ENCODE measurements at regions not wholly inside any gene's neighbourhood (a gene's known extent, or its start where the extent isn't known, plus 50 kb on each side); places are given as distances from the start of the nearest gene placed in this dataset.

DNA sequence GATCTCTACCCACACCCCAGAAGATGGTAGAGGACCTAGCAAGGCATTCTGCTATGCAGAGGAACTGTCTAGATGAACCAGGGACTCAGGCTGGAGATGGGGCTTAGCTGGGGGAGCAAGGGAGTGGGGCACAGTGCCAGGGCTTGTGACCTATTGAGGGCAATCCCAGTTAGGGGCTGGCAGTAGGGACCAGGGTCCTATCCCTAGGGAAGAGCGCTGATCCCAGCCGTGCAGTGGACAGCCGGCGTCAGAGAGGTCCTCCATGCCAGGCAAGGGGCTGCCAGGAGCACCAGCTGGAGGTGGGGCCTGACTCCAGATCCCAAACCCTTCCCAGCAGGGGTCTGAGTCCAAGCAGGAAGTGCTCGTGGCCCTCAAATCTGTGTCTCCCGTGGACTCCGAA is 52.7 kb upstream of the NEURL1B start:
- no peak for DNase-seq (ENCODE audit: low read depth)

DNA sequence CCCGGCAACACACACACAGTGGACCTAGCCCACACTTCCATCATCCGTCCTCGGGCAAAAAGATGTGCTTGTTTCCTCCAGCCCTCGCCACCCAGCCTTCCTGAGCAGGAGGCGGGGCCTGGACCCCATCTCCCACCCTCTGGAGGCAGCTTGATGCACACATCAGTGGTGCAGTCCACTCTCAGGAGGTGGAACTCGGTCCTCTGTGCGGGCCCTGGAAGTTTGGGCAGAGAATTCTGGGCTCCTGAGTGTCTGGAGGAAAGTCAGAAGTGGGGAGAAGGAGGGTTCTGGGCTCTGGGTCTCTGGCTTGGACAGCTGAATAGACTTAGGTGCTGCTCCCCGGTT is 54.0 kb upstream of the NEURL1B start:
- no peak for DNase-seq (ENCODE audit: low read depth)

GRCh38 chr5:172586125-172587060 is 54.7 kb upstream of the NEURL1B start:
- no peak for DNase-seq (ENCODE audit: low read depth)

DNA sequence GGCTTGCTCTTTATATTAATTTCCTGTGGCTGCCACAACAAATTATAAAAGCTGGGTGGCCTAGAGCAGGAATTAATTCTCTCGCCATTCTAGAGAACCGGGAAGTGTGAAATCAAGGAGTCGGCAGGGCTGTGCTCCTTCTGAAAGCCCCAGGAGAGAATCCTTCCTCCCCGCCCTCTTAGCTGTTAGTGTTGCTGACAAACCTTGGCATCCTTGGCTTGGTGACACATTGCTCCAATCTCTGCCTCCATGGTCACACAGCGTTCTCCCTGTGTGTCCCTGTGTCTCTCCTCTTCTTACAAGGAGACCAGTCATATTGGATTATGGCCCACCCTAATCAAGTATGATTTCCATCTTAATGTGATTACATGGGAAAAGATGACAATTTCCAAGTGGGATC is 55.9 kb upstream of the NEURL1B start:
- DNase-seq (ENCODE audit: low read depth), result no peak

- DNase-seq (ENCODE audit: low read depth), result no peak
Measured at GRCh38 chr5:172584638-172585037, 56.4 kb upstream of the NEURL1B start.

GRCh38 chr5:172583931-172584511 is 57.0 kb upstream of the NEURL1B start:
- no peak for DNase-seq (ENCODE audit: low read depth)

DNA sequence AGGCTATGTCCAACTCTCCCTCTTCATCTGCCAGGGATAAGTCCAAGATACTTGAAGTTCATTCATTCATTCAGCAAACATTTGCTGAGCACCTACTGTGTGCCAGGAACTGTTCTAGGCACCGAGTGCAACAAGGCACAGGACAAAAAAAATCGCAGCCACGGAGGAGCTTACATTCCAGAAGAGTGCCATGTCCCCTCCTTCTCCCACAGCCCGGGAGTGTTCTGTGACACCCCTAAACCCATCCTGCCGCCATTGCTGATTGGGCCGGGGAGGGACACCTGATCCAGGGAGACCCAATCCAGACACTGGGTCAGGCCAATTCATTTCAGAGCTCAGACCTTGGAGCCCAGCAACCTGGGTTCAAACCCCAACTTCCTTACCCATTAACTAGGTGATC is 58.1 kb upstream of the NEURL1B start:
- DNase-seq (ENCODE audit: low read depth), result no peak

DNA sequence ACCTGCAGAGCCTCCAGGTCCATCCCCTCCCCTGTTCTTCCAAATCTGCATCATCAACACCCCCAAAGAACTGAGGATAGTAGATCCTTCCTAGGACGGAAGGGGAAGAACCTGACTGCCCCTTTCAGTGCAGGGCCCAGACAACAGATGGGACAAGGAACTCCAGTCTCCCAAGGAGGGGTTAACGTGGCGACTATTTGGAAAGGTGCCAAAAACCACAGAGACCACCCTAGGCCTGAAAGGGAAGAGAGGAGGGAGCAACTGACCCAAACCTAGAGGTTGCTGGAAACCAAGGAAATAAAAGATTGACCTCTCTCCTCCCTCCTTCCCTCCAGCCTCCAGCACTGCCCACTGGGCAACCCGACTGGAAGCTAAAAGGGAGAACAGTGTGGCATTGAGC is 59.7 kb upstream of the NEURL1B start:
- DNase-seq (ENCODE audit: low read depth), result no peak

GRCh38 chr5:172579403-172579990 is 61.6 kb upstream of the NEURL1B start:
- no peak for DNase-seq (ENCODE audit: low read depth)

- DNase-seq (ENCODE audit: low read depth), result no peak
Measured at GRCh38 chr5:172577267-172577909, 63.7 kb upstream of the NEURL1B start.

GRCh38 chr5:172575816-172576545 is 65.1 kb upstream of the NEURL1B start:
- no peak for DNase-seq (ENCODE audit: low read depth)

- no peak for DNase-seq (ENCODE audit: low read depth)
Measured at GRCh38 chr5:172575416-172575815, 65.6 kb upstream of the NEURL1B start.

- no peak for DNase-seq (ENCODE audit: low read depth)
Measured at GRCh38 chr5:172574871-172575223, 66.2 kb upstream of the NEURL1B start.

DNA sequence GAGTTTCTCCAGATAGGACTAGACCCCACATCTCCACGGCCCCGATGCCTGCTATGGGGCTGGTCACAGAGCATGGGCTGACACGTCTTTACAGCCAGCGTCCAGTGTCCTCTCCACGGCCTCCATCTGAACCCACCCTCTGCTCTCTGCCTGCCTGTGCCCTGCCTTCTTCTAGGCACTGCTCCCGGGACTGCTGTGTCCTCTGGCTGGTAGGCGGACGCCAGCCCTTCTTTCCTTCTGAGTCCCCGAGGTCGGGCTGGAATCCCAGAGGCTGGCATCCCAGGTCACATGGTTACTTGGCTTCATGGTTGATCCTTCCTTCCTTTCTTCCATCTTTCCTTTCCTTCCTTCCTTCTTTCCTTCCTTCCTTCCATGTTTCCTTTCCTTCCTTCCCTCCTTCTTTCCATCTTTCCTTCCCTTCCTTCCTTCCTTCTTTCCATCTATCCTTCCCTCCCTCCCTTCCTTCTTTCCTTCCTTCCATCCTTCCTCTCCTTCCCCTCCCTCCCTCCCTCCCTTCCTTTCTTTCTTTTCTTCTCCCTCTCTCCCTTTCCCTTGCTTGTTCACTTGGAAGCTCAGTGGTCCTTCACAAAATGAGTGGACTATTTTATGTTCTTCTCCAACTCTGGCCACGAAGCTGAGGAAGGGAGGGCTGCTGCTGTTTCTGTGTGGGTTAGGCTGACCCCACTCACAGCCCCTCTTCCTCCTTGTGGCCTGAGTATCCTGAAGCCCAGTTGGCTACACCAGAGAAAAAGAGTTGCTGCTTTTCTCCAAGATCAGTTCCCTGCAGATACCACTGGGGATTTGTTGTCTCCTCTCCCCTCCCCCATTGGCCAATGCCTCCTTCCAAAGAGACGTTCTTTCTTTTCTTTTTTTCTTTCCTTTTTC is 66.8 kb upstream of the NEURL1B start:
- DNase-seq (ENCODE audit: low read depth), result no peak

GRCh38 chr5:172573120-172573882 is 67.8 kb upstream of the NEURL1B start:
- no peak for DNase-seq (ENCODE audit: low read depth)

- DNase-seq (ENCODE audit: low read depth), result no peak
Measured at GRCh38 chr5:172572440-172572839, 68.6 kb upstream of the NEURL1B start.

DNA sequence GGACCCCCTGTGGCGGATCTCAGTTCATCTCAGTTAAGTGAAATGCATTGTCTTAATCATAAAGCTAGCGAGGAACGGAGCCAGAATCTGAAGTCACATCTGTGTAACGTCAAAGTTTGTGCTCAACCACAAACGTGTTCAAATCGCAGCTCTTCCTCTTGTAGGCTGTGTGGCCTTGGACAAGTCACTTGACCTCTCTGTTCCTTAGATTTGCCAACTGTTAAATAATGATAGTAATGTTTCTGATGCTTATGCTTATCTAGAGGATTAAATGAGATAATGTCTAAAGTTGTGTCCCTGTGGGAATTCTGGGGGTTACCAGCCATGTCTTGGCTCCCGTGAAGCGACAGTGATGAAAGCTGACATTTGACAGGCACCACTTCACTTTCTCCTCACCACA is 69.2 kb upstream of the NEURL1B start:
- DNase-seq (ENCODE audit: low read depth), result no peak

DNA sequence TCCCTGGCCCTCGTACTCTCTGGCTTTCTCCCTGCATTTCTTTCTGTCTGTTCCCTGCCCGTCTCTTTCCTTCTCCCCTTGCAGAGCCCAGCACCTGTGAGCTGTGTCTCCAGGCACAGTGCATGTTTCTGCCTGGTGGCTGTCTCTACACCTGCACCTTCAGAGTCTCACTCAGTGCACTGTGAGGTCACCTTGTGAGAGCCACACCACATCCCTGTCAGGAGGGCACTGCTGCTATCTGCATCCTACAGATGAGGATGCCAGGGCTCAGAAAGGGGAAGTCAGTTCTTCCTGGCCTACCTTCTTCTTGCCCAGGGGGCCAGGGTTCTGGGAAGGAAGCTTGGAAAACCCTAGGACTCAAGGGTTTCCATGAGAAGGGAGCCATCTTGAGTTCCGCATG is 69.7 kb upstream of the NEURL1B start:
- DNase-seq (ENCODE audit: low read depth), result peak; percentile 8

DNA sequence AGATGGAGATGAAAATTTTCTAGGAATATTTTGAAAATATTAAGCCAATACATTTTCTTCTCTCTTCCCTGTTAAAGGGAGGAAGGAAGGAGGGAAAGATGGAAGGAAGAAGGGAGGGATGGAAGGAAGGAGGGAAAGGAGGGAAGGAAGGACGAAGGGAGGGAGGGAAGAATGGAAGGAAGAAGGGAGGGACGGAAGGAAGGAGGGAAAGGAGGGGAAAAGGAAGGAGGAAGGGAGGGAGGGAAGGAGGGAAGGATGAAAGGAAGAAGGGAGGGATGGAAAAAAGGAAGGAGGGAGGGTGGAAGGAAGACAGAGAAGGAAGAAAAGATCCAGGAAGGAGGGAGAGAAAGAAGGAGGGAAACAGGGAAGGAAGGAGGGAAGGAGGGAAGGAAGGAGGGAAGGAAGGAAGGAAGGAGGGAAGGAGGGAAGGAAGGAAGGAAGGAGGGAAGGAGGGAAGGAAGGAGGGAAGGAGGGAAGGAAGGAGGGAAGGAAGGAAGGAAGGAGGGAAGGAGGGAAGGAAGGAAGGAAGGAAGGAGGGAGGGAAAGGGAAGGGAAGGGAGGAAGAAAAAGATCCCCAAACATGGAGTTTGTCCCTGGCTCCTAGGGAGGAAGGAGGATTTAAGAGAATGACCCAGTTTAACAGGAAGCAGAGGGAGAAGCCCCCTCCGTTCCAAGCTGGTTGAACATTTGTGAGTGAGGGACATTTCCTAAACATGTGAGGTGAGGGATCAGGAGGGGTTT is 70.3 kb upstream of the NEURL1B start:
- no peak for DNase-seq (ENCODE audit: low read depth)
